ENCODE measurements at regions not wholly inside any gene's neighbourhood (a gene's known extent, or its start where the extent isn't known, plus 50 kb on each side); places are given as distances from the start of the nearest gene placed in this dataset.

DNA sequence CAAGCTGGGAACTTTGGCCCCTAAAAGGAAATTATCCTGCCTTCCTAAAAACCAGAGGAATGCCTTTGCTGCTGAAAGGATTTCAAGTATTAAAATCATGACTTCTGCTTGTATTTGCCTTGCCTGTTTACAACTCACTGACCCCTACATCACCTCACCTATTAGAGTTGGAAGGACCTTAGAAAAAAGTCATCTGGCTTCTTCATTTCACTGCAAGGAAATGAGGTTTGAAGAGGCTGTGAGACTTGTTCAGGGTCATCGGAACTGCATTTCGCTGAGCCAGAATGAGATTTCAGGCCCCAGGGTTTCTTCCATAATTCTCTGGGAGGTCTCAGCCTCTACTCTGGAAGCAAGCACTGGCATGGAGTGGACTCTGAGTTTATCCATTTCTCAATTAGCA lies 304.1 kb downstream of the BUD13 start:
- no peak for TF ChIP-seq POLR2A (IDR thresholded peaks at IDR 0.05)
- TF ChIP-seq, protein P1, sequence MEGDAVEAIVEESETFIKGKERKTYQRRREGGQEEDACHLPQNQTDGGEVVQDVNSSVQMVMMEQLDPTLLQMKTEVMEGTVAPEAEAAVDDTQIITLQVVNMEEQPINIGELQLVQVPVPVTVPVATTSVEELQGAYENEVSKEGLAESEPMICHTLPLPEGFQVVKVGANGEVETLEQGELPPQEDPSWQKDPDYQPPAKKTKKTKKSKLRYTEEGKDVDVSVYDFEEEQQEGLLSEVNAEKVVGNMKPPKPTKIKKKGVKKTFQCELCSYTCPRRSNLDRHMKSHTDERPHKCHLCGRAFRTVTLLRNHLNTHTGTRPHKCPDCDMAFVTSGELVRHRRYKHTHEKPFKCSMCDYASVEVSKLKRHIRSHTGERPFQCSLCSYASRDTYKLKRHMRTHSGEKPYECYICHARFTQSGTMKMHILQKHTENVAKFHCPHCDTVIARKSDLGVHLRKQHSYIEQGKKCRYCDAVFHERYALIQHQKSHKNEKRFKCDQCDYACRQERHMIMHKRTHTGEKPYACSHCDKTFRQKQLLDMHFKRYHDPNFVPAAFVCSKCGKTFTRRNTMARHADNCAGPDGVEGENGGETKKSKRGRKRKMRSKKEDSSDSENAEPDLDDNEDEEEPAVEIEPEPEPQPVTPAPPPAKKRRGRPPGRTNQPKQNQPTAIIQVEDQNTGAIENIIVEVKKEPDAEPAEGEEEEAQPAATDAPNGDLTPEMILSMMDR (IDR thresholded peaks at IDR 0.05): no peak
